Embryonic facial prominence (tissue), 1 donor: ENCODE measurements at regions not wholly inside any gene's neighbourhood (a gene's known extent, or its start where the extent isn't known, plus 50 kb on each side); places are given as distances from the start of the nearest gene placed in this dataset.
"Not testable (repeated sequence)": the region's sequence is repeated elsewhere in the genome, so short reads cannot be mapped to it uniquely, and the experiment has no call there.

Source experiments
- DNase-seq: peaks from one replicate; pipeline ENCODE4 v3.0.0-alpha.2; 2016; ENCODE audit errors: extremely low spot score

DNA sequence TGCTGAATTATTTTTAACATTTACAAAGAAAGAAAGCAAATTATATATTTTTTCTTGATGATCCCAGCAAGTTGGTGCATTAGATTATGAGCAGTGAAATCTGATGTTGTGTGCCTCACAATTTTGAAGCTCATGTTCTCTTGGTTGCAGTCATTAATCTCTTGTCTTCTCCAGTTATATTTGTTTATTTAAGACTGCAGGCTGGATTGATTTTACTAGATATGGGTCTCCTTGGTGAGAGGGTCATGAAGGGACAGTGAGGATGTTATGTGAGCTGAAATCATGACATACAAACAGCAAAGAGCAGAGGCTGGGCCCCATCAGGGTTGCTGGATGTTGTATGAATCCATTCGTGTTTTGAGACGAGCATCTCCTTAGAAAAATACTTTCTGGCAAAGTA is 64.2 kb upstream of the AKIRIN2 start:
- no peak for DNase-seq

DNA sequence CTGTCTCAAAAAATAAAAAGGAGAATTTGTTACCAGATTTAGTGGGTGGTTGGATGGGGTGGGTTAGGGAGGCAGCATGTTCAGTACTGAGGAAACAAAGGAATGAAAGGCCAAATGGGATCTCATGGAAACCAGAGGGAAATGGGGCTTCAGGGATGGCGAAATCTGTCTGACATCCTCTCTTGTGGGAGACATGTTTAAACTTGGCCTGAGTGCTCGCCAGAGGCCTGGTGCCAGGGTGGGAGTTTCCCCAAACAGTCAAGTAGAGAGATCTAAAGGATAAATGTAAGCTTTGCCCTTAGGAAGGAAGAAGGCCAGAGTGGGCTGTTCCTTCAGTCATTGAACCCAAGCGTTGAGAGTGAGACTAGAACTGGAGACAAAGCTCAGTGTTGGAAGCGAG is 61.9 kb upstream of the AKIRIN2 start:
- DNase-seq: no peak

DNA sequence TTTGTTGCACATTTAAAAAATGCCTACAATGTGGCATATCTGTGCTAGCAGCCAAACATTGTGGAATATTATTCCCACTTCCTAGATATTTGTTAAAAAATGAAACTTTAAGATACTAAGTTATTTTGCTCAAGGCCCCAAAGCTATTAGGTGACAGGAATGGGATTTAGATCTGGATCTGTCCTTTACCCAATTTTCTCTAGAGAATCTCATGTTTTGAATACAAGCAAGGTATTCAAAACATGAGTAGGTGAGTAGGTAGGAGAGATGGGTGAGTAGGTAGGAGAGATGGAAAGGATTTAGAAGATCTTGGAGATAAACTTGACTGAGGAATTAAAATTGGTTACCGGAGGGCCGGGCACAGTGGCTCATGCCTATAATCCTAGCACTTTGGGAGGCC is 61.2 kb upstream of the AKIRIN2 start:
- no peak for DNase-seq

DNA sequence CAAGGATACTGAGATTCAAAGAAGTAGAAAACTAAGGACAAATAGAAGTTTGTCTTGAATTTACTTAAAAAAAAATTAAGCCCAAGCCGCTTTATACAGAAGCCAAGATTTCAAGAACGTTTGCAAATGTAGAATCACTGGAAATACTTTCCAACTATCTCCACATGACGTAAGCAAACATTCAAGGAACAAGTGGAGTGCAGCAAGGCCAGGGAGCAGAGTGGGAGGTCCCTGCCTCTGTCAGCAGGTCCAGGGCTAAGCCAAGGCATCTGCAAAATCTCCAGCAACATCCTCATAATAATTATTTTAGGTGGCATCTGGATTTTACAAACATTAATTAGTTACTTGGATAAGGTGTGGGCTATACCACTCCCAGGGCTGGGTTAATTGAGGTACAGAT is 60.1 kb upstream of the AKIRIN2 start:
- DNase-seq: no peak

DNA sequence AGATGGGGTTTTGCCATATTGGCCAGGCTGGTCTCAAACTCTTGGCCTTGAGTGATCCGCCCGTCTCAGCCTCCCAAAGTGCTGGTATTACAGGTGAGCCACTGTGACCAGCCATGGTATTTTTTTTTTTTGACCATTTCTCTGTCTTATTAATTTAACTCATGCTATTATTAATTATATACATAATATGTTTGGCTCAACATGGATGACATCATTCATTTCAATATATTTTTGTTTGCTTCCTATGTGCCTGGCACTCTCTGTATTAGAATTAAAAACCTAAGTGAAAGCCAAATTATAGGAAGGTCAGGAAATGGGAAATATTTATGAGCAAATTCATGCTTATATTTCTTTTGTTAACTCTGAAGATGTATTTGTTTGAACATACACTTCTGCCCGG is 55.8 kb upstream of the AKIRIN2 start:
- DNase-seq: no peak

DNA sequence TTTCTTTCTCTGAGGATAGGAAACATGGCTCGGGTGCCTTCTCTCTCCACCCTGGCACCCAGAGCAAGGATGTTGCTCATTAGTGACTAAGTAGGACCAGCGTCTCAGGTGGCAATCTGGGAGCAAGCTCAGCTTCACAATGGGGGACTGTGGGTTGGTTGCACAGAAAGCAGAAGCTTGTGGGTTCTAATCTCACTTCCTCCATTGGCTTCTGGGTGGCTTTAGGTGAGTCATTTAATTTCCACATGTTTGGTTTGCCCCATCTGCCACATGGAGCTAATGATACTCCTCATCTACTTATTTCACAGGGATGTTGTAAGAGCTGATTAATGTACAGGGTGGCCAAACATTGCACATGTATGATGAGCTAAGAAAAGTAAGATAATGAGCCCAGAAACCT is 54.8 kb upstream of the AKIRIN2 start:
- no peak for DNase-seq

DNA sequence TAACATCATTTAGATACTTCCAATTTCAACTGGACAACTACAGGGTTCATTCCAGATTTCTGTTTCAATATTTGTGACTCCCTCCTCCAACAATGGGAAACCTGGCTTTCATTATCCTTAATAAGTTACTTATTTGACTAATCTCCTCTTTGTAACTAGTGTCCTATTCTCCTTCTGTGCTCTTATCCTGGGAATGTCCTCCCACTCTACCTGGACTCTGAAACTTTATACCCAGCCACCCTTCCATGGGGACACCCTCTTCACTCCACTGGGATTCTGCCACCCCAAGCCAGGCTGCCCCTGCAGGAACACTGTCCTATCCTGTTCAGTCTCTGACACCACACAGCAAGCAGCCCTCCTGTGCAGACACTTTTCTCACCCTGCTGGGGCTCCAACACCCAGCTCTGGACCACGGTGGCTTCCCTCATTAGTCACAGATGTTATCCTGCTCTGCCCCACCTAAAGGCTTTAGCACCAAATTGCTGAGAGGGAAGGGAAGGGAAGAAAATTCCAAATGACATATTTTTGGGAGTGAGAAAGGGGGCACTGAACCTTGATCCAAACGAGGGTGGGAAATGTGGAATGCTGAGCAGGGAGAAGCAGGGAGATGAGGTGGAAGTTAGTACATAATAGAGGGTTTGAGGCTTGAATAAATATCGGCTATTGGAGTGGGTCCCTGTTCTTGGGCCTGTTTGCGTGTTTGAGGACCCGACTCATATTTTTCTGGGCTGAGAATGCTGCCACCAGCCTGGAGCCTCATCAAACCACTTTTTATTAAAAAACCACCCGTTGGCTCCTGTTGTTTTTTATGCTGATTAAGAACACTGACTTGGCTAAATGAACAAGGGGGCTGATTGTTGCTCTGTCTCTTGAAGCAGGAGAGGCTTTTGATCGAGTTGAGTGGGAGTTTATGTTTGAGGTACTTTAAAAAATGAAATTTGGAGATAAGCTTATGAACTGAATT is 54.0 kb upstream of the AKIRIN2 start:
- DNase-seq: no peak

DNA sequence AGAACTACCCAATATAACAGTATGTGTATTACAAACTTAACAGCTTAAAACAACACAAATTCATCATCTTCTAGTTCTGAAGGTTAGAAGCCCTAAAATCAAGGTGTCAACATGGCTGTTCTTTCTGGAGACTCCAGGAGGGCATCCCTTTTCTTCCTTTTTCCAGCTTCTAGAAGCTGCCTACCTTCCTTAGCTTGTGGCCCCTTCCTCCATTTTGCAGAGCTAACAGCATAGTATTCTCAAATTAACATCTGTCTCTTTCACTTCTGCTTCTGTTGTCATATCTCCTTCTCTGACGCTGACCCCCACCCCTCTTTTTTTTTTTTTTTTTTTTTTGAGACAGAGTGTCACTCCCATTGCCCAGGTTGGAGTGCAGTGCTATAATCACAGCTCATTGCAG is 52.8 kb upstream of the AKIRIN2 start:
- no peak for DNase-seq

DNA sequence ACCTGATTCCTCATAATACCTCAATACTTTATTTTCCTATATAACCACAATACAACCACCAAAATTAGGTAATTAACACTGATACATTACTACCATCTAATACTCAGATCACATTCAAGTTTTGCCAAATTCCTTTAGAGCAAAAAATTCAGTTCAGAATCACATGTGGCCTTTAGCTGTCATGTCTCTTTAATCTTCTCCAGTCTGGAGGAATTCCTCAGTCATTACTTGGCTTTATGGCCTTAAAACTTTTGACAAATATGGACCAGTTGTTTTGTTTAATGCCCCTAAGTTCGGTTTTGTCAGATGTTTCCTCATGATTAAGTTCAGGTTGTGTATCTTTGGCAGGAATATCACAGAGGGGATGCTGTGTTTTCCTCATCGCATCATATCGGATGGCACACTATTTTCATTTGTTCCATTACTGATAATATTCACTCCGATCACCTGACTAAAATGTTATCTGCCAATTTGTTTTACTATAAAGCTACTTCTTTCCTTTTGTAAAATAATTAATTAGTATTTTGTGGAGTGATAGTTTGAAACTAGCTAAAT is 51.2 kb upstream of the AKIRIN2 start:
- no peak for DNase-seq

DNA sequence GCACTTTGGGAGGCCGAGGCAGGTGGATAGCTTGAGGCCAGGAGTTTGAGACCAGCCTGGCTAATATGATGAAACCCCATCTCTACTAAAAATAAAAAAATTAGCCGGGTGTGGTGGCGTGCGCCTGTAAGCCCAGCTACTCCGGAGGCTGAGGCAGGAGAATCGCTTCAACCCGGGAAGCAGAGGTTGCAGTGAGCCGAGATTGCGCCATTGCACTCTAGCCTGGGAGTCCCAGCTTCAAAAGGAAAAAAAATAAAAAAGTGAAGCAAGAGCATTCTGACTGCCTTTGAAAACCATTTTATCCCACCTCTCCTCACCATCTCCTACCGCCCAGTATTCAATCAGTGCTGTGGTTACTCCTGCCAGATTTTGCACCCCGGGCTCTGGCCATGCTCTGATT is 50.5 kb upstream of the AKIRIN2 start:
- DNase-seq: not testable (repeated sequence)
